DMS 273 (cell line): ENCODE measurements at regions not wholly inside any gene's neighbourhood (a gene's known extent, or its start where the extent isn't known, plus 50 kb on each side); places are given as distances from the start of the nearest gene placed in this dataset.
"Not testable (repeated sequence)": the region's sequence is repeated elsewhere in the genome, so short reads cannot be mapped to it uniquely, and the experiment has no call there.

ENCODE experiments used
- DNase-seq: peaks from one replicate; lab custom pipeline; 2025; ENCODE audit not compliant: unreplicated experiment; lab: John Stamatoyannopoulos, UW

DNA sequence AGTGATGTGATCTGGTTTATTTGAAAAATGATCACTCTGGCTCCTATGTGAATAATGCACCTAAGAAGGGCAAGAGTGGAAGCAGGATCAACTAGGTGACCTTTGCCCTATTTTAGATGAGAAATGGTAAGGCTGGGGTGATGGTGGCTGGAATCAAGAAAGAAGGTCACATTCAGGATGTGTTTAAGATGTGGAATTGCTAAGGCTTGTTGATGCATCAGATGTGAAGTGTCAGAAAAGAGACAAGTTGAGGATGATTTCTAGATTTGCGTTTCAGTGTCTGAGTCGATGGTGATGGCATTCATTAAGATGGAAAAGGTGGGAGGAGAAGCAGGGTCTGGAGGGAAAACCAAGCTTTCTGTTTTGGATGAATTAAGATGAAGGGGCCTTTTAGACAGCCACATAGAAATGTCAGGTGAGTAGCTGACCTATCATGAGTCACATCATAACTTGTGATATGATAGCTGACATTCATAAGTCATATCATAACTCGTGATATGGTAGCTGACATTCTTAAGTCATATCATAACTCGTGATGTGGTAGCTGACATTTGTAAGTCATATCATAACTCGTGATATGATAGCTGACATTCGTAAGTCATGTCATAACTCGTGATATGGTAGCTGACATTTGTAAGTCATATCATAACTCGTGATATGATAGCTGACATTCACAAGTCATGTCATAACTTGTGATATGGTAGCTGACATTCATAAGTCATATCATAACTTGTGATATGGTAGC is 101.2 kb upstream of the SEC11C start:
- no peak for DNase-seq

- not testable (repeated sequence) for DNase-seq
Measured at GRCh38 chr18:59039040-59039320, 100.7 kb upstream of the SEC11C start.

DNA sequence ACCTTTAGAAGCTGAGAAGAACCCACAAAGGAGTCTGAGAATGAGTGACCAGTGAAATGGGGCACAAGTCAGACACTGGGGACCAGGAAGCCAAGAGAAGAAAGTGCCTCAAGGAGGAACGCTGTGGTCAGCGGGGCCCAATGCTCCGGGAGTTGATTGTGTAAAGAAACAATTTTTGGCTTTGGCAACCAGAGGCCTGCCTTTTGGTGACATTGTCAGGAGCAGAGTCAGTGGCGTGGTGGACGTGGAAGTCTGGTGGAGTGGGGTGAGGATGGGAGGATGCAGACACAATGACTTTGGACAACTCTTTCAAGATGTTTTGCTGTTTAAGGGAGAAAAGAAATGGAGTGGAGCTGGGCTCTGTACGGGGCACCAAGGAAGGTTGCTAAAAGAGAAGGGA is 100.2 kb upstream of the SEC11C start:
- DNase-seq: no peak

DNA sequence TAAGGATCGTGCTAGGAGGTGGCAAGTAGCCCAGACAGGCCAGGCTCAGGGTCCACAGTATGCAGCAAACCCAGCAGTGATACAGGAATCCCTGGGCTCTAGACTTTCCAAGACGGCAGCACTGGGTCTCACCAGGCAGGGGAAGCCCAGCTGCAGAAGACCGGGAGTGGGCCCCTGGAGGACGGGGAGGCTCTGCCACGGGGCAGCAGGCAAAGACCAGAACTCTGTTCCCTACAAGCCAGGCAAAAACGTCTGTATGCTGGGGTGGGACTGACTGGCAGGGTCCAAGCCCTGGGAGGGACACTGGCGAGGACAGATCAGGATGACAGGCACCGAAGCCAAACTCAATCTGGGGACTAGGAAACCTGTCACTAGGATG is 98.9 kb upstream of the SEC11C start:
- DNase-seq: no peak

DNA sequence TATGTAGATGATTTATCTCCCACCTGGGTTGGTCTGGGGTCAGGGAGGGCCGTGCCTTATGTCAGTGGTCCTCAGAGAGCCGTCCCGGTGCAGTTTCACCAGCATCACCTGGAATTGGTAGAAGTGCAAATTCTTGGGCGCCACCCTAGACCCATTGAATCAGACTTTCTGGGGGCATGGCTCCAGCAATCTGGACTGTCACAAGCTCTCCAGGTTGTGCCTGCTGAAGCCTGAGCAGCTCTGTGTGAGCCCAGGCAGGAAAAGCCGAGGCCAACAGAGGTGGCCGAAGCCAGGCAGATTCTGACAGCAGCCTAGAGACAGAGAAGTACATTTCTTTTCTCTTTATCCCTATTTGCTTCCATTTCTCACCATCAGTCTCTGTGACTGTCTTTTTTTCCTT is 98.4 kb upstream of the SEC11C start:
- no peak for DNase-seq

- DNase-seq: peak; percentile 18
Measured at GRCh38 chr18:59041819-59042815, 97.6 kb upstream of the SEC11C start.

DNA sequence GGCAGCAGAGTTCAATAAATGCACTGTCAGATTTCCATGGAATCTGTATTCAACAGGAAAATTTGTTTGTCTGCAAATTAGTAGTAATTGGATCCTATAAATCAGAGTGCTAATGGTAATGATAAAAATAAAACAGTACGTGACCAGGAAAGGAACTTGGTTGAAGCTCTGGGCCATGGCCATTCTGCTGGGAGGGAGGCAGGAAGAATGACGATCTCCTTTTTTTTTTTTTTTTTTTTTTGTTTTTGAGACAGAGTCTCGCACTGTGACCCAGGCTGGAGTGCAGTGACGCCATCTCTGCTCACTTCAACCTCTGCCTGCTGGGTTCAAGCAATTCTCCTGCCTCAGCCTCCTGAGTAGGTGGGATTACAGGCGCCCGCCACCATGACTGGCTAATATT is 94.8 kb upstream of the SEC11C start:
- no peak for DNase-seq

GRCh38 chr18:59047321-59048047 is 92.2 kb upstream of the SEC11C start:
- peak; percentile 61 for DNase-seq

DNA sequence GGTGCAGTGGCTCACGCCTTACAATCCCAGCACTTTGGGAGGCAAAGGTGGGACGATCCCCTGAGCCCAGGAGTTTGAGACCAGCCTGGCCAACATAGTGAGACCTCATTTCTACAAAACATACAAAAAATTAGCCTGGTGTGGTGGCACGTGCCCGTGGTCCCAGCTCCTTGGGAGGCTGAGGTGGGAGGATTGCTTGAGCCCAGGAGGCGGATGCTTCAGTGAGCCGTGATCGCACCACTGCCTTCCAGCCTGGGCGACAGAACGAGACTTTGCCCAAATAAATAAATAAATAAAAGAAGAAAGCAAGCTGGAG is 91.7 kb upstream of the SEC11C start:
- no peak for DNase-seq

- peak; percentile 47 for DNase-seq
Measured at GRCh38 chr18:59048378-59048777, 91.3 kb upstream of the SEC11C start.

- peak; percentile 99 for DNase-seq
Measured at GRCh38 chr18:59049721-59050660, 89.7 kb upstream of the SEC11C start.

GRCh38 chr18:59050661-59051057 is 89.0 kb upstream of the SEC11C start:
- no peak for DNase-seq

GRCh38 chr18:59051470-59052165 is 88.1 kb upstream of the SEC11C start:
- peak; percentile 75 for DNase-seq

DNA sequence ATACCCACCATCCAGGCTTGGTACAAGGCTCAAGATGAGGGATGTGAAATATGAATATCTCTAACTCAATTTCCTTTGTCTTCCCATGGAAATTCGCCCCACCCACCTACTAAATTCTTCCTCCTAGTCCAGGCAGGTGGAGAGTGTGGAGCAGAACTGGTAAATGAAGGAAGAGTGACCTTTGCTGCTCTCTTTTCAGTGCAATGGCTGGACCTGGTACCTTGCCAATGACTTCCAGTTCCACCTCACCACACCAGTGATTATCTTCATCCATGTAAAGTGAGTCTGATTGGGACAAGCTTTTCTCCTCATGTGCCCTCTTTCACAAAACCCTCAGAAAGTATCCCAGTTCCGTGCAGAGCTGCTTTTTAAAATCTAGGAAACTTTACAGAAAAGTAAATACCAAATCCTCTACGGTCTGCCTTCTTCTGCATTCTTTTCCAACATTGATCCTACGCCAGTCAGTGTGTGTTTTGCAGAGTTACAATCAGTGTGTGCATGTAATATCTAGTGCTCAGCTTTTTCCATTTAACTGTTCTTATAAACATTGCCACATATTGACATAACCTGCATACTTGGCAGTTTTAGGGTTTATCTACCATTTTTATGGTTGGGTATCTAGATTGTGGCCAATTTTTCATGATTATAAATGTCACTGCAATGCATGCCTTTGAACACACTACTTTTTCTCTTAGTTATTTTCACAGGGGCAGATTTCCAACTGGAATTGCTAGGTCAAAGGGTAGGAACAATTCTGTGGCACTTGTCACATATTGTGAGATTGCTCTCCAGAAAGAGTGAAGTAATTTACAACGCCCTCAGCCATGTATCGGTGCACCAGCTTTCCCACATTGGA is 86.5 kb upstream of the SEC11C start:
- DNase-seq: peak; percentile 32

GRCh38 chr18:59054496-59055287 is 85.0 kb upstream of the SEC11C start:
- no peak for DNase-seq

GRCh38 chr18:59055345-59056032 is 84.2 kb upstream of the SEC11C start:
- peak; percentile 43 for DNase-seq

GRCh38 chr18:59056706-59057492 is 82.8 kb upstream of the SEC11C start:
- peak; percentile 82 for DNase-seq
